Activated naive CD8-positive, alpha-beta T cell treated with anti-CD3 and anti-CD28 coated beads, Interleukin-2, amount 50 U/mL, for 24 hours (primary cell): ENCODE measurements at regions not wholly inside any gene's neighbourhood (a gene's known extent, or its start where the extent isn't known, plus 50 kb on each side); places are given as distances from the start of the nearest gene placed in this dataset.

Experiments used
- ATAC-seq: fragments of 150-1000 bp; cut with Tn5 transposase; one replicate; pipeline ENCODE4 v1.10.0; 2021
- DNase-seq: peaks from one replicate; pipeline ENCODE4 v3.0.0; 2021
- H3K27ac Mint-ChIP-seq: one replicate; pipeline ENCODE4 v1.8.0; 2021; ENCODE audit warnings: mild to moderate bottlenecking, mixed read lengths
- H3K27me3 Mint-ChIP-seq: one replicate; pipeline ENCODE4 v1.8.0; 2021; ENCODE audit warnings: mixed read lengths
- H3K36me3 Mint-ChIP-seq: one replicate; pipeline ENCODE4 v1.8.0; 2021; ENCODE audit warnings: low read depth, mixed read lengths
- H3K4me1 Mint-ChIP-seq: one replicate; pipeline ENCODE4 v1.8.0; 2021; ENCODE audit warnings: mixed read lengths
- H3K4me3 Mint-ChIP-seq: one replicate; pipeline ENCODE4 v1.8.0; 2021; ENCODE audit warnings: mild to moderate bottlenecking, moderate library complexity, mixed read lengths
- H3K9me3 Mint-ChIP-seq: one replicate; pipeline ENCODE4 v1.8.0; 2021; ENCODE audit warnings: mixed read lengths

DNA sequence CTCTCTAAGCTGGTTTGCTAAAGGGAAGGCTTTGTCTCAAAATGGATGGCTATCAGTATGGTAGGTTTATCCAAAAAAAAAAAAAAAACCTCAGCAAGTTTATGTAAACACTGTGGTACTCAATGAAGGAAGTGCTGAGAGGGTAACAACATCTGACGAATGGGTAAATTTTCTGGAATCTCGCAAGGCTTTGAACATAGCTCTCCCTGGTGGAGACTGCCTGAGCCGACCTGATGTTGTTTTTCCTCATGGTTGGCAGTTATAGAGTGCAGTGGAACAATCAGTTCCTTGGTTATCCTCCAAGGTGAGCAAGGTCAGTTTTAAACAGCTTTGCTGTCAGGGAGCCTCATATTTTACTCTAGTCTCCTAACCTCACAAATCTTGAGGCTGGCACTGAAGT lies 94.6 kb downstream of the ZPLD1 start:
- H3K27me3 Mint-ChIP-seq = no peaks in the 10 kb centered on the region
- peaks cover 6% of the 10 kb centered on the region for H3K4me1 Mint-ChIP-seq
- no peaks in the 10 kb centered on the region for H3K9me3 Mint-ChIP-seq
- H3K27ac Mint-ChIP-seq = no peak overlapping the region
- DNase-seq = no peak
- no peak overlapping the region for H3K4me3 Mint-ChIP-seq
- no peak for ATAC-seq
- no peaks in the 10 kb centered on the region for H3K36me3 Mint-ChIP-seq

DNA sequence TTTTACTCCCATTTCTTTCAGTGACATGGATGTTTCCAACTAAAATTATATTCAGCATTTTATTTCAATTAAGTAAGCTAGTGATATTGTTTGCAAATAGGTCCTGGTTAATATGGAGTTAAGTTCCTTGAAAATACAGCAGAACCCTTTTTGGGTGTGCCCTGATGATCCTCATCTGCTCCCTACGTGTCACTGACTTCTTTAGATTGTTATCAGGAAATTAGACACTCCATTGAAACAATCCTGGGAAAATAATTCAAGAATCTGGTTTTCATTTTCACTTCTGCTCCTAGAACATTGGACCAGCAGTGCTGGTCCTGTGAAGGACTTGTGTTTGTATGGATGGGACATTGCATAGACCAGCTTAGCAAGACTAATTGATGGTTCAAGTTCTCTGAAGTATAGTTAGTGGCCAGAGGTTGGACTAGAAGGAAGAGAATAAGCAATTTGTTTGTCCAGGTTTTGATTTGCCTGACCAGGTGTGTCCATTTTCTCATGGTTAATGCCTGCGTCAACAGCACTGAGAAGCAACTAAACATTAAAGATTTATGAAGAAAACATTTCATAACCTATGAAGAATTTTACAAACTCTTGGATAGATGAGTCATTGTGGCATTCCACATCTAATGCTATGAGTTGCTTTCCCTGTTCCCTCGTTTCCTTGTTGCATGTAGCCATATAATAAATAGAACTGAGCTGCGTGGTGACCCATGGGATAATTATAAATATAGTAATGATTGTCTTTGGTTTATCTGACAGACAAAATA lies 95.8 kb downstream of the ZPLD1 start:
- ATAC-seq = no peak

GRCh38 chr3:102531686-102532085 lies 96.9 kb downstream of the ZPLD1 start:
- Mint-ChIP-seq H3K27ac (no peak overlapping the region), H3K4me3 (no peak overlapping the region), H3K4me1 (peaks cover 6% of the 10 kb centered on the region), H3K9me3 (no peaks in the 10 kb centered on the region), H3K36me3 (no peaks in the 10 kb centered on the region), H3K27me3 (no peaks in the 10 kb centered on the region)
- ATAC-seq = no peak
- no peak for DNase-seq

More for the DNA sequence above, 95.8 kb downstream of the ZPLD1 start:
- Mint-ChIP-seq H3K27me3 (no peaks in the 10 kb centered on the region), H3K36me3 (no peaks in the 10 kb centered on the region), H3K27ac (no peak overlapping the region), H3K4me3 (no peak overlapping the region), H3K4me1 (peaks cover 6% of the 10 kb centered on the region), H3K9me3 (no peaks in the 10 kb centered on the region)
- DNase-seq = no peak

GRCh38 chr3:102532901-102533300 lies 98.1 kb downstream of the ZPLD1 start:
- Mint-ChIP-seq H3K27me3 (no peaks in the 10 kb centered on the region), H3K9me3 (no peaks in the 10 kb centered on the region), H3K4me1 (peaks cover 6% of the 10 kb centered on the region), H3K4me3 (no peak overlapping the region), H3K27ac (no peak overlapping the region), H3K36me3 (no peaks in the 10 kb centered on the region)
- DNase-seq (no peak), ATAC-seq (peak; percentile 73)

DNA sequence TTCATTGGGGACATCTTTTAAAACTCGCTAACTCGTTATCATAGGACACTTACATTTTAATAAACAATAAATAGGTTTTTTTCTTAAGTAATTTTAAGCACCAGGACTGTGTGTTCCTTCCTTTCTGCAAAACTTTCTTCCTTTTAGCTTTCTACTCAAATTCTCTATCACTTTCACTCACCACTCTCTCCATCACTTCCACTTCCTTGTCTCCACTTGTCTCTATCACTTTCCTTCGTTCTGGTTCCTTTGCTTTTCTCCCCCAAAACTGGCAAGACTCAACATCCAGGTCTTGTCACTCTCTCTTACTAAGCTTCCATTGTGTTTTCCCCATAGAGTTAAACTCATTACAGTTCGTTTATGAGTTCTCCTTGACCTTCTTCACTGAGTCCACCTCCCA lies 99.0 kb downstream of the ZPLD1 start:
- Mint-ChIP-seq H3K4me3 (no peak overlapping the region), H3K36me3 (no peaks in the 10 kb centered on the region), H3K27me3 (no peaks in the 10 kb centered on the region), H3K4me1 (peaks cover 6% of the 10 kb centered on the region), H3K9me3 (no peaks in the 10 kb centered on the region), H3K27ac (no peak overlapping the region)
- ATAC-seq (no peak), DNase-seq (no peak)

- Mint-ChIP-seq H3K4me1 (peaks cover 6% of the 10 kb centered on the region), H3K9me3 (no peaks in the 10 kb centered on the region), H3K36me3 (no peaks in the 10 kb centered on the region), H3K4me3 (no peak overlapping the region), H3K27me3 (peaks cover 9% of the 10 kb centered on the region), H3K27ac (no peak overlapping the region)
- DNase-seq (no peak), ATAC-seq (no peak)
Observed at GRCh38 chr3:102536456-102536855, 101.6 kb downstream of the ZPLD1 start.

DNA sequence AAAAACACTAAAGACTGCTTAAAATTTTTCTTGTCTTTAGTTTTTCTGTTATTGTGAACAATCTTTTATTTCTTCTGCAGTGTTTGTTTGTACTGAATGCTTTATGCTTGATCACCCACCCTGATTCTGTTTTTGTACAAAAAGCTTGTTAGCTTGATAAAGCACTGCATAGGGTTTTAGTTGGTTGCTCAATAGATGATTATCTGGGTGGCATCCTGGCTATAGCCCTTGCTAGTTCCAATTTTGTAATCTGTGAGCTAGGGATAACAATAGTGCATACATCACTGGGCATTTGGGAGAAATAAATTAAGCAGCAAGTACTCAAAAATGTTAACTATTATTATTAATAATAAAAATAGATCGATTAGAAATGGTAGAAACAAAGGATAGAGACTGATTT lies 102.3 kb downstream of the ZPLD1 start:
- Mint-ChIP-seq H3K4me3 (no peak overlapping the region), H3K4me1 (peaks cover 6% of the 10 kb centered on the region), H3K9me3 (no peaks in the 10 kb centered on the region), H3K27me3 (peaks cover 9% of the 10 kb centered on the region), H3K36me3 (no peaks in the 10 kb centered on the region), H3K27ac (no peak overlapping the region)
- ATAC-seq (no peak), DNase-seq (no peak)

DNA sequence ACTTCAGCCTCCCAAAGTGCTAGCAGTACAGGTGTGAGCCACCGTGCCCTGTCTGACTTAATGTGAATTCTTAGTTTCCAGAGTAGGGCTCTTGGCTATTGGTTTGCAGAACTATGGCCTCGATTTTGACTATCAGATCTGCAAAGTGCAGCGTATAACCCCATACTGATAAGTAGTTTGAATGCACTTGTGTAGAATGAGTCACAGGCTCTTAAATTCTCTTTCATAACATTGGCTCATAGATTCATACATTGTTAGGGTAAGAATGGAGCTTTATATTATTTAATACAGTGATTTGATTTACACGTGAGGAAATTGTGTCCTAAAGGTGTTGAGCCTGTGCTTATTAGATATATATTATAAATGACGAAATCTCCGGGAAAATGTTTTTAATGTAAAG lies 109.9 kb downstream of the ZPLD1 start:
- Mint-ChIP-seq H3K27ac (no peak overlapping the region), H3K27me3 (peaks cover 9% of the 10 kb centered on the region), H3K9me3 (no peaks in the 10 kb centered on the region), H3K4me3 (no peak overlapping the region), H3K4me1 (no peaks in the 10 kb centered on the region), H3K36me3 (no peaks in the 10 kb centered on the region)
- DNase-seq (no peak), ATAC-seq (no peak)

DNA sequence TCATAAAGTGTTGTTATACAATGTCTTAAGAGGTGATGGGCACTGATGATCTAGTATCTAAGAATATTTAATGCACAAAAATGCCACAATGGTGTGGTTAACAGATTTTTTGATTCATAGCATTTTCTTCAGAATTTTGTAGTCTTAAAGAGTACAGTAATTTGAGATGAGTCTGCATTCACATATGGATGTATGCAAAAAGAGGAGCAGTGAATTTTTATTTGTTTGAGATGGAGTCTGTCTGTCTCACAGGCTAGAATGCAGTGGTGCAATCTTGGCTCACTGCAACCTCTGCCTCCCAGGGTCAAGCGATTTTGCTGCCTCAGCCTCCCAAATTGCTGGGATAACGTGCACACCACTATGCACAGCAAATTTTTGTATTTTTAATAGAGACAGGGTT lies 110.5 kb downstream of the ZPLD1 start:
- ATAC-seq = no peak
- H3K27ac Mint-ChIP-seq = no peak overlapping the region

DNA sequence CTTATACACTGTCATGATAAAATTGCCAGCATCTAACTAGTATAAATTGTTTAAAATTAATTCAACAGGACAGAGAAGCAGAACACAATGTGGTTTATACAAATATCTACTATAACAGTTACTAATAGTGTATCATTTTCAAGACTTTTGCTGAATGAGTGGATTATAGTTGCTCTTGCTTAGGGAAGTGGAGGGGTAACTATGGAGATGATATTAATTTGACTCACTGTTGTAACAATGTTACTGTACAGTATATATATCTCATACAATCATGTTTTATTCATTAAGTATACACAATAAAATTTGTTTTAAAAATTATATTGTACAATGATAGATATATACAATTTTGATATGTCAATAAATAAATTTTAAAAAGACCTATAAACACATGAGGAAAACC lies 119.1 kb downstream of the ZPLD1 start:
- no peaks in the 10 kb centered on the region for H3K9me3 Mint-ChIP-seq
- H3K27me3 Mint-ChIP-seq = peaks cover 6% of the 10 kb centered on the region
- H3K36me3 Mint-ChIP-seq = no peaks in the 10 kb centered on the region
- DNase-seq (no peak), ATAC-seq (no peak)
- no peak overlapping the region for H3K4me3 Mint-ChIP-seq
- H3K4me1 Mint-ChIP-seq = no peaks in the 10 kb centered on the region
- H3K27ac Mint-ChIP-seq = no peak overlapping the region

More for the DNA sequence above, 110.5 kb downstream of the ZPLD1 start:
- H3K4me3 Mint-ChIP-seq = no peak overlapping the region
- H3K9me3 Mint-ChIP-seq = no peaks in the 10 kb centered on the region
- H3K36me3 Mint-ChIP-seq = no peaks in the 10 kb centered on the region
- DNase-seq = no peak
- no peaks in the 10 kb centered on the region for H3K4me1 Mint-ChIP-seq
- H3K27me3 Mint-ChIP-seq = peaks cover 6% of the 10 kb centered on the region

DNA sequence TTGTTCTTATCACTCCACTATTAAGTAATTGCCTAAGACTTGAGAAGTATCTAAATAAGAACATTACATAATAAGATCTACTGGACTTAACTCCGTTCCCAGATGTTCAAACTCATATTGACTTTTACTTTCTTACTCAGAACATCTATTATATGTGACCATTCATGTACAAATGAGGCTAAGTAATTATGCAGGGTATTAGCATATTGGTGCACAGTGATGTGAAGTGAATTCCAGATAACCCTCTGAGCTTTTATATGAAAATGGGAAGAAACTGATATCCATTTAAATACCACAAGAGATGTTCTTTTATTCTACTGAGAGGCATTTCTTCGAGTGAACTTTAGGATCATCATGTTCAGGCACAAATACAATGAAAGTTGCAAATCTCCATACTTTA lies 135.7 kb downstream of the ZPLD1 start:
- H3K36me3 Mint-ChIP-seq = peaks cover 1% of the 10 kb centered on the region
- no peak for DNase-seq
- no peak for ATAC-seq
- H3K9me3 Mint-ChIP-seq = peaks cover 2% of the 10 kb centered on the region
- no peak overlapping the region for H3K4me3 Mint-ChIP-seq
- no peak overlapping the region for H3K27ac Mint-ChIP-seq
- H3K27me3 Mint-ChIP-seq = peaks cover 15% of the 10 kb centered on the region
- no peaks in the 10 kb centered on the region for H3K4me1 Mint-ChIP-seq

DNA sequence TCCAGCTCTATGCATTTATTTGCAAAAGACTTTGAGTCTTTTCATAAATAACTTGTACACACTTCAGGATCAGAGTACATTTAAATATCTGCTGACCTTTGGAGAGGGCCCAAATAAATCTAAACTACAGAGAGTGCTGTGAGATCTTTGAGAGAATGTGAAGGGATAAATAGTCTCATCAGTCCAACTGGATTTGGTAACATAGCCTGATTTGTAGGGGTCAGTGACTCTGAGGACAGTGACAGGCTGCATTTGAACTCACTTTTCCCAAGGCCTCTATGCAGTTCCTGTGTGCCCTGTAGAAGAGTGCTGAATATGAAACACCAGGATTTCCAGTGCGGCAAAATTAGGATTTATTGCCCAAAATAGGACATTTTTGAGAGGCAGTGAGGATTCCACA lies 136.2 kb downstream of the ZPLD1 start:
- no peak for DNase-seq
- no peak for ATAC-seq
- Mint-ChIP-seq H3K4me3 (no peak overlapping the region), H3K27ac (no peak overlapping the region), H3K9me3 (no peaks in the 10 kb centered on the region), H3K36me3 (no peaks in the 10 kb centered on the region), H3K27me3 (peaks cover 13% of the 10 kb centered on the region), H3K4me1 (no peaks in the 10 kb centered on the region)

DNA sequence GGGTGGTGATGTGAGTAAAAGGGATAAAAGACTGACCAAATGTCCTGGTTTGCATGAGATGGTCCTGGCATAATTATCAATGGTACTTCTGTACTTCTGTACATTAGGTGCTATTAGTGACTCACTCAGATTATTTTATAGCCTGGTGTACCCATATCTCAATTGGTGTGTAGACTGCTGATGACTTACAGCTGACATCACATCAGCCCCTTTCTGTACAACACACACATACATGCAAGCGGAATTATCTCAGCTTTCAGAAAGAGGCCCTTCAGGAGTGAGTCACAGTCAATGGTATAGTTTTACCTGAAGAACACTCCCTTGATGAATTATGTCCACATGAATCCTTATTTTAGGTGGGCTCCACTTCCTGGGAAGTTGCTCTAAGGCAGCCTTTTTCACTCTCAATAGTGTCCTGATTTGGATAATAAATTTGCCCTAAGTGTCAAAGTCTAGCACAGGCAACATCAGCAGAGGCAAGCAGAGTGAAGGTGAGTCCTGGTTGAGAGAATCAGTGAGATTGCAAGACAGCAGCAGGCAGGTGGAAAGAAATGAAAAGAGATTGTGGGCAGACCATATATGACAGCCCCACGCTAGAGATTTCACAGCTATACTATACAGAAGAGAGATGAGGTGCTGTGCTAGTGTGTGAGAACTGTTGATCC lies 137.0 kb downstream of the ZPLD1 start:
- Mint-ChIP-seq H3K27ac (no peak overlapping the region), H3K4me3 (no peak overlapping the region), H3K4me1 (no peaks in the 10 kb centered on the region), H3K36me3 (no peaks in the 10 kb centered on the region), H3K27me3 (peaks cover 6% of the 10 kb centered on the region), H3K9me3 (no peaks in the 10 kb centered on the region)
- DNase-seq = no peak
- no peak for ATAC-seq

DNA sequence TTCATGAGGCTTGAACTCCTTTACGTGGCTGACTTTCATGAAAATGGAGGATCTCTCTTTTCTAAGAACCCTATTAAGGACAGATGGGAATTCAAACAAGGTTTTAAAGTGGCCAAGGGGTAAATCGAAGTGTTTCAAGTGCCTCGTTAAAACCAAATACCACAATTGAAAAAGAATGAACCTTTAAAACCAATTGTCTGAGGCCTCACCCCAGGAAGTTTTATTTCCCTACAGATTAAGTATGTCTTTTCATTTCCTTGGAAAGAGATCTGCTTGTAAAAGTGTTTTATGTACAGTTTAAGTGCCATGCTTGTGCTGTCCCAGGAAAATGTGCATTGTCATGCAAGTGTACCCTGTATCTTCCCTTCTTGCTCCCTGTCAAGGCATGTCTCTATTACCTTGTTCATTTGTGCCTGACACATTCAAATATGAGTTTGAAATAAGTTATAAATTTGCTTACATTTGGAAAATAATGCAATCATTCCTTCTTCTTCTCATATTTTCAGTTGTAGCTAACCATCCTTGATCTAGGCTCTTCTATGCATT lies 138.7 kb downstream of the ZPLD1 start:
- Mint-ChIP-seq H3K4me1 (no peaks in the 10 kb centered on the region), H3K27me3 (no peaks in the 10 kb centered on the region), H3K36me3 (no peaks in the 10 kb centered on the region), H3K4me3 (no peak overlapping the region), H3K9me3 (no peaks in the 10 kb centered on the region), H3K27ac (no peak overlapping the region)
- ATAC-seq = no peak
- no peak for DNase-seq

DNA sequence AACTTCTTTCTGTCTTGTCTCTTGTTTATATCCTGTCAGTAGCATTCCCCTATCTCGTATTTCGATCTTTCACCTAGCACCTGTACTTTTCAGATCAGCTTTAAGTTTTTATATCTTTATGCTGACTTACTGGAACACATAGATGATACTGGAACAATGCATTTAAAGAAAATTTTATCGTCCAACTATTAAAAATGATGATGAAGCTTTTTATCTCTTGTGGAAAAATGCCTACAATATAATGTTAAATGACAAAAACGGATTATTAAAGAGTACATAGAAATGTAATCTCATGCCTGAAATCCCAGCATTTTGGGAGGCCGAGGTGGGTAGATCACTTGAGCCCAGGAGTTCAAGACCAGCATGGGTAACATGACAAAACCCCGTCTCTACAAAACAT lies 139.5 kb downstream of the ZPLD1 start:
- Mint-ChIP-seq H3K36me3 (no peaks in the 10 kb centered on the region), H3K27ac (no peak overlapping the region), H3K4me3 (no peak overlapping the region), H3K4me1 (no peaks in the 10 kb centered on the region), H3K9me3 (no peaks in the 10 kb centered on the region), H3K27me3 (no peaks in the 10 kb centered on the region)
- ATAC-seq = no peak
- no peak for DNase-seq
